ENCODE measurements at regions not wholly inside any gene's neighbourhood (a gene's known extent, or its start where the extent isn't known, plus 50 kb on each side); places are given as distances from the start of the nearest gene placed in this dataset.

GRCh38 chr5:25393957-25394356 lies 749.2 kb upstream of the CDH10 start:
- TF ChIP-seq POLR2A (IDR thresholded peaks at IDR 0.05; ENCODE audit: extremely low read depth, insufficient read length) (no peak), CTCF (IDR thresholded peaks at IDR 0.05; ENCODE audit: low read depth, low read length) (no peak), MAX (IDR thresholded peaks at IDR 0.05; ENCODE audit: low read depth, low read length) (no peak), MYC (IDR thresholded peaks at IDR 0.05; ENCODE audit: low read depth, low read length) (no peak)

Data from NB4 (cell line).